NCI-H2107 treated with DMSO at 0.1 percent for 48 hours (cell line): ENCODE measurements at regions not wholly inside any gene's neighbourhood (a gene's known extent, or its start where the extent isn't known, plus 50 kb on each side); places are given as distances from the start of the nearest gene placed in this dataset.

Experiments used
- DNase-seq: peaks from one replicate; lab custom pipeline; 2025; ENCODE audit not compliant: unreplicated experiment; lab: John Stamatoyannopoulos, UW

GRCh38 chr15:62953021-62953420, 89.5 kb upstream of the TPM1 start:
- DNase-seq, result no peak

- DNase-seq, result no peak
These were observed 89.0 kb upstream of the TPM1 start for GRCh38 chr15:62953496-62954045.

GRCh38 chr15:62957130-62957529, 85.4 kb upstream of the TPM1 start:
- DNase-seq, result no peak

- DNase-seq, result no peak
These were observed 83.8 kb upstream of the TPM1 start for GRCh38 chr15:62958528-62959363.

GRCh38 chr15:62961134-62961533, 81.4 kb upstream of the TPM1 start:
- no peak for DNase-seq

- no peak for DNase-seq
These were observed 80.2 kb upstream of the TPM1 start for GRCh38 chr15:62962101-62962995.

- DNase-seq, result no peak
These were observed 78.3 kb upstream of the TPM1 start for GRCh38 chr15:62964251-62964650.

GRCh38 chr15:62966294-62967078, 76.1 kb upstream of the TPM1 start:
- DNase-seq, result no peak

GRCh38 chr15:62968699-62969098, 73.8 kb upstream of the TPM1 start:
- no peak for DNase-seq

GRCh38 chr15:62969442-62970089, 73.0 kb upstream of the TPM1 start:
- no peak for DNase-seq

GRCh38 chr15:62972814-62973213, 69.7 kb upstream of the TPM1 start:
- no peak for DNase-seq

GRCh38 chr15:62975515-62975914, 67.0 kb upstream of the TPM1 start:
- DNase-seq, result no peak

GRCh38 chr15:62976301-62976881, 66.2 kb upstream of the TPM1 start:
- no peak for DNase-seq

- DNase-seq, result no peak
These were observed 64.4 kb upstream of the TPM1 start for GRCh38 chr15:62977952-62978811.

GRCh38 chr15:62979252-62979651, 63.3 kb upstream of the TPM1 start:
- DNase-seq, result no peak

- DNase-seq, result no peak
These were observed 61.5 kb upstream of the TPM1 start for GRCh38 chr15:62981071-62981470.

- DNase-seq, result no peak
These were observed 58.6 kb upstream of the TPM1 start for GRCh38 chr15:62983956-62984355.

- DNase-seq, result no peak
These were observed 56.8 kb upstream of the TPM1 start for GRCh38 chr15:62985768-62986167.

- DNase-seq, result no peak
These were observed 55.6 kb upstream of the TPM1 start for GRCh38 chr15:62986948-62987347.
